Bronchial epithelial cell (primary cell): ENCODE measurements at regions not wholly inside any gene's neighbourhood (a gene's known extent, or its start where the extent isn't known, plus 50 kb on each side); places are given as distances from the start of the nearest gene placed in this dataset.

Source experiments
- DNase-seq: peaks from one replicate; pipeline ENCODE4 v3.0.0-alpha.2; 2010; ENCODE audit warnings: low read depth
- FAIRE-seq: peaks from 2 replicates; lab custom pipeline; 2011; peaks lifted over from hg19 to GRCh38; lab: Jason Lieb, UNC
- H3K27me3 ChIP-seq: 2 replicates; pipeline ENCODE4 v1.5.1; 2011; ENCODE audit warnings: low read length; ENCODE audit not compliant: control insufficient read depth, insufficient read depth
- H3K36me3 ChIP-seq: 2 replicates; pipeline ENCODE4 v1.5.1; 2011; ENCODE audit warnings: low read length; ENCODE audit not compliant: control insufficient read depth, insufficient read depth
- H3K4me3 ChIP-seq: 2 replicates; pipeline ENCODE4 v1.5.1; 2011; ENCODE audit warnings: mild to moderate bottlenecking, low read depth, low read length, control low read depth
- CTCF ChIP-seq: IDR thresholded peaks from 2 replicates; pipeline ENCODE4 v1.5.1; 2011; ENCODE audit warnings: mild to moderate bottlenecking, moderate library complexity, low read length, control low read depth, inconsistent platforms; ENCODE audit not compliant: insufficient read depth, severe bottlenecking

DNA sequence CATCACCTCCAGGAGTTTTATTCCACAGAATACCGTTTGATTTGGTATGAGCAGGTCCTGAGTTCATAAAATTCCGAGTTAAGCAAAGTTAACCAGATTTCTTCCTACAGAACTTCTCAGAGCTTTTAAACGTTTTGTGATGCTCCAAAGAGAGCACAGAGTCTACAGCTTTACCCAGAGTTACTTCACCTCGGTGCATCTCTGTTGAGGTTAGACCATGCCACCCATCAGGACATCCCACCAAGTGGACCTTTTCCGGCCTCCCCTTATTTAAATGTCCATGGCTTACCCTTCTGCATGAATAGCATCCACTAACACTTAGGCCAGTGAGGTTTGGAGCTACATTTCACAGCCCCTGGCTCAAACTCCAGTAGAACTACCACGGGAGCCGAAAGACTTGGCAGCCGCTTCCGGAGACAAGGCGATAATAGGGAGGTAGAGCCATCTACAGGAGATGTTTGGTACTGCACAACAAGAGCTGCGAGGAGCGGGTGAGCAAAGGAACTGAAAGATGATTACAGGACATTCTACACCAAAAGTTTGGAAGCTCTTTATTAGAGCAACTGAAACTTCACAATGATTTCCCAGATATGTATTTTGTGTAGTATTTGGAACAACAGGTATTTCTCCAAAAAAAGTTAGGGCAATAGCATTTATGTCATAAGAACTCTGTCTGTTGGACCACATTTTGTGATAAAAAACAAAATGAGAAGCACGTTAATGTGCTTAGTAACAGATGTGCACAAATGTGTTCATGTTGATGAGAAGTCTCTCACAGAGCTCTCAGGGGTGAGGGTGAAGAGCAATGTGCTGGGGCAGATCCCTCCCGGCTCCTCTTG lies 174.7 kb downstream of the HERPUD2 start:
- TF ChIP-seq CTCF = peak; percentile 82
- H3K27me3 ChIP-seq = no peaks in the 10 kb centered on the region
- DNase-seq (peak; percentile 58), FAIRE-seq (no peak)
- no peak overlapping the region for H3K4me3 ChIP-seq
- no peaks in the 10 kb centered on the region for H3K36me3 ChIP-seq

- Histone ChIP-seq H3K4me3 (no peak overlapping the region), H3K36me3 (no peaks in the 10 kb centered on the region), H3K27me3 (no peaks in the 10 kb centered on the region)
- TF ChIP-seq CTCF = no peak
- FAIRE-seq = no peak
- no peak for DNase-seq
These were observed 176.2 kb downstream of the HERPUD2 start for GRCh38 chr7:35518767-35519166.

- DNase-seq = no peak
- TF ChIP-seq CTCF = no peak
- Histone ChIP-seq H3K27me3 (no peaks in the 10 kb centered on the region), H3K36me3 (no peaks in the 10 kb centered on the region), H3K4me3 (no peak overlapping the region)
- no peak for FAIRE-seq
These were observed 178.4 kb downstream of the HERPUD2 start for GRCh38 chr7:35516498-35516897.

GRCh38 chr7:35513828-35514227 lies 181.1 kb downstream of the HERPUD2 start:
- H3K36me3 ChIP-seq = no peaks in the 10 kb centered on the region
- FAIRE-seq (peak; percentile 13), DNase-seq (peak; percentile 4)
- no peaks in the 10 kb centered on the region for H3K27me3 ChIP-seq
- no peak for TF ChIP-seq CTCF
- no peak overlapping the region for H3K4me3 ChIP-seq

DNA sequence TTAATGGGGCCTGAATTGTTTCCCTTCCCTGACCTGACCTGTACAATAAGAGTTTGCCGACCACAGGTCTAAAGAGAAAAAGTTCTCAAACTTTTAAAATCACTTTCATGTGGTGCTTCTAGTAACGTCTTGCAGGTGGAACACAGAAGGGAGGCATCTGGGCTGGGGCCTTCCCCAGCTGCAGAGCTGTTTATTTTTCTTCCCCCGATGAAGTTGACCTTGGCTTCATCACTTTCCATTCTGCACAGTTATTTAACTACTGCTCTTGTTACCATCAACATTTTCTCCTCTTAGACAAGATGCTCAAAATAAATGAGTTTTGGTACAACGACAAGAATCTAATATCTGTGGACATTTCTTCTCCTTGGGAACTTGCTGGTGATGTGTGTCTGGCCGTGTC lies 181.7 kb downstream of the HERPUD2 start:
- no peak for DNase-seq
- Histone ChIP-seq H3K36me3 (no peaks in the 10 kb centered on the region), H3K4me3 (no peak overlapping the region), H3K27me3 (no peaks in the 10 kb centered on the region)
- FAIRE-seq = peak; percentile 64
- no peak for TF ChIP-seq CTCF
